H1 (cell line): ENCODE measurements at regions not wholly inside any gene's neighbourhood (a gene's known extent, or its start where the extent isn't known, plus 50 kb on each side); places are given as distances from the start of the nearest gene placed in this dataset.
A peak's percentile ranks its signal among the peaks of the same experiment; 100 is the strongest.

Experiments
- BACH1 ChIP-seq: IDR thresholded peaks from 2 replicates; pipeline ENCODE4 v1.6.1; 2012; ENCODE audit warnings: low read length, improper control_type of control experiment
- CBX5 ChIP-seq: fragments of 300-800, 300-1000 bp; sonication (generic); IDR thresholded peaks from 2 replicates; pipeline ENCODE4 v1.7.1; 2016; ENCODE audit warnings: antibody characterized with exemption, low read length, low read depth
- CBX8 ChIP-seq: fragments of 300-800, 300-1000 bp; sonication (generic); IDR thresholded peaks from 2 replicates; pipeline ENCODE4 v1.7.1; 2016; ENCODE audit warnings: low read depth, low read length, borderline replicate concordance
- CTCF ChIP-seq, 3 experiments: IDR thresholded peaks; 1 replicate in 2 of 3; 2 replicates in 1 of 3; pipeline versions ENCODE4 v1.5.1 to v1.6.1; 2011; ENCODE audit warnings: low read length in 3 of 3, mild to moderate bottlenecking in 3 of 3, inconsistent platforms in 2 of 3, low read depth in 1 of 3, moderate library complexity in 1 of 3; ENCODE audit not compliant: insufficient read depth in 1 of 3; ENCODE audit errors: control extremely low read depth in 1 of 3
- PHF8 ChIP-seq: fragments of 200-600 bp; sonication (generic); conservative IDR thresholded peaks from 2 replicates; pipeline ENCODE4 v1.7.1; 2012; ENCODE audit warnings: low read depth, mild to moderate bottlenecking, inconsistent platforms, low read length, moderate library complexity
- RAD21 ChIP-seq, 2 experiments: IDR thresholded peaks in 1 of 2; conservative IDR thresholded peaks in 1 of 2; 2 replicates each; pipeline ENCODE4 v1.6.1; 2011; ENCODE audit warnings: low read depth in 2 of 2, low read length in 2 of 2, improper control_type of control experiment in 1 of 2, inconsistent platforms in 1 of 2, mild to moderate bottlenecking in 1 of 2, moderate library complexity in 1 of 2
- TF ChIP-seq, protein P1 (sequence below): IDR thresholded peaks from 2 replicates; pipeline ENCODE4 v1.6.1; 2012; ENCODE audit warnings: inconsistent platforms

DNA sequence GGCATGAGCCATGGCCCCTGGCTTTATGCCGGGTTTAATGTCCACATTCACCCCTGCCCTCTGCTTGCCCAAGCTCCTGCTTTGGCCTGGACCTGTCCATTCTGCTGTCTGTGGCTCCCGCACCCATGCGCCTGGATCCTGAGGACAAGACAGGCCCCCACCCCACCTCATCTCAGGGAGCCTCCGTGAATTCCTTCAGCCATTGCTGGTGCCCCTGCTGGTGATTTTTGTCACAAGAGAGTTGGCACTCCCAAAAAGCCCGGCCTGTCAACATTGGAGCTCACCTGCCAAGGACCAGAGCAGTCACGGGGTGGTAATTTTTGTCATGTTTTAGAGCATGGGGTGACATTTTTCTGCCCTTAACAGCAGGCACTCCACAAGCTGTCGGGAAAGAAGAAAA lies 127.5 kb upstream of the PLXNA4 start (continued):
- TF ChIP-seq, protein P1, sequence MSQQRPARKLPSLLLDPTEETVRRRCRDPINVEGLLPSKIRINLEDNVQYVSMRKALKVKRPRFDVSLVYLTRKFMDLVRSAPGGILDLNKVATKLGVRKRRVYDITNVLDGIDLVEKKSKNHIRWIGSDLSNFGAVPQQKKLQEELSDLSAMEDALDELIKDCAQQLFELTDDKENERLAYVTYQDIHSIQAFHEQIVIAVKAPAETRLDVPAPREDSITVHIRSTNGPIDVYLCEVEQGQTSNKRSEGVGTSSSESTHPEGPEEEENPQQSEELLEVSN: no peak
- TF ChIP-seq BACH1 (no peak), CBX8 (no peak), PHF8 (no peak), CBX5 (no peak), RAD21 (IDR thresholded peaks at IDR 0.05 in 1 of 2, conservative IDR thresholded peaks at IDR 0.05 in 1 of 2; ENCODE audit: low read depth in 2 of 2, low read length in 2 of 2) (peak in 1 of 2 experiments; percentile 48; a peak in 2 of 4 replicates), CTCF (IDR thresholded peaks at IDR 0.05; ENCODE audit: control extremely low read depth in 1 of 3, insufficient read depth in 1 of 3, low read depth in 1 of 3, low read length in 3 of 3) (peak in 2 of 3 experiments; percentile 26 to 38; a peak in 2 of 4 replicates)
